ENCODE measurements at regions not wholly inside any gene's neighbourhood (a gene's known extent, or its start where the extent isn't known, plus 50 kb on each side); places are given as distances from the start of the nearest gene placed in this dataset.
A peak's percentile ranks its signal among the peaks of the same experiment; 100 is the strongest.

DNA sequence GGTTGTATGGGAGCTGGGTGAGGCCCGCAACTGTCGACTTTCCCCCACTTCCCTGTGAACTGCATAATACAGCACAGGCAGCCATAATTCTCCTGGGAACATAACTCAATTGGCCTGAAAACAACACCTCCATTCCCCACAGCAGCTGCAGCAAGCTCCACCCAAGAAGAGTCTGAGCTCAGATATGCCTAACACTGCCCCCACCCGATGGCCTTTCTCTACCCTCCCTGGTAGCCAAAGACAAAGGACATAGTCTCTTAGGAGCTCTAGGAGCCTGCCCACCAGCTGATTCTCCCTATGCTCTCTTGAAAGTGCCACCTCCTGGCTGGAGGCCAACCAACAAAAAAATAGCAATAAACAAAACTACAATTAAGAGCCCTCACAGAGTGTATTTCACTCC, 542.7 kb upstream of the LMO3 start:
- CTCF ChIA-PET (ENCODE audit: unreplicated experiment), result no interaction called here
- H3K79me2 ChIP-seq (ENCODE audit: insufficient read depth, low read depth, low read length), result no peaks in the 10 kb centered on the region

DNA sequence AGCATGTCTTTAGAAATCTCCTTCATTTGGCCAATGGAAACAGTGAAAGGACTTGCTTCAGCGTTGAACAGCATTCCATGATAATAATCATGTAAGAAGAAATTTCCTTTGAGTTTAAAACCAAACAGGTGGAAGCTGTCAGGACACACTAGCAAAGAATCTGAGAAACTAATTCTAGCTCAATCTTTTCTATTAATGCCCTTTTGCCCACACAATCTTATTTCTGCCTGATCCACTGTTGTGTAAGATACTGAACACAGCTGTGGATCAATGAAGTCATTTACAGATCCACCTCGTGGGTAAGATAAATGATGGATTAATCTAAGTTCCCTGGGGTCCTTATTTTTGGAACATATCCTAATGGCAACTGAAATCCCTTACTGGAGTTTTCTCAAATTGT, 536.9 kb upstream of the LMO3 start:
- H3K4me2 ChIP-seq (ENCODE audit: low read length), result no peak overlapping the region
- CTCF ChIA-PET (ENCODE audit: unreplicated experiment), result no interaction called here
- H3K4me3 ChIP-seq (ENCODE audit: low read depth, low read length, poor library complexity, severe bottlenecking), result no peak overlapping the region
- DNase-seq (ENCODE audit: low spot score), result no peak
- H3K9me2 ChIP-seq (ENCODE audit: insufficient read depth, low read length), result no peaks in the 10 kb centered on the region
- POLR2A ChIA-PET, result no interaction called here
- no peaks in the 10 kb centered on the region for H3K9me3 ChIP-seq (ENCODE audit: low read length)
- no peaks in the 10 kb centered on the region for H3K36me3 ChIP-seq (ENCODE audit: insufficient read depth, low read length)
- H3K27ac ChIP-seq (ENCODE audit: low read depth, low read length, poor library complexity, severe bottlenecking), result no peak overlapping the region
- H4K20me1 ChIP-seq (ENCODE audit: insufficient read depth, low read length), result no peaks in the 10 kb centered on the region
- intact Hi-C loops (cut with micrococcal nuclease; ENCODE audit: unreplicated experiment), result no loop called here
- no peak for TF ChIP-seq EZH2phosphoT487 (IDR thresholded peaks at IDR 0.05; ENCODE audit: borderline replicate concordance, low read depth, low read length)
- TF ChIP-seq, protein P1, sequence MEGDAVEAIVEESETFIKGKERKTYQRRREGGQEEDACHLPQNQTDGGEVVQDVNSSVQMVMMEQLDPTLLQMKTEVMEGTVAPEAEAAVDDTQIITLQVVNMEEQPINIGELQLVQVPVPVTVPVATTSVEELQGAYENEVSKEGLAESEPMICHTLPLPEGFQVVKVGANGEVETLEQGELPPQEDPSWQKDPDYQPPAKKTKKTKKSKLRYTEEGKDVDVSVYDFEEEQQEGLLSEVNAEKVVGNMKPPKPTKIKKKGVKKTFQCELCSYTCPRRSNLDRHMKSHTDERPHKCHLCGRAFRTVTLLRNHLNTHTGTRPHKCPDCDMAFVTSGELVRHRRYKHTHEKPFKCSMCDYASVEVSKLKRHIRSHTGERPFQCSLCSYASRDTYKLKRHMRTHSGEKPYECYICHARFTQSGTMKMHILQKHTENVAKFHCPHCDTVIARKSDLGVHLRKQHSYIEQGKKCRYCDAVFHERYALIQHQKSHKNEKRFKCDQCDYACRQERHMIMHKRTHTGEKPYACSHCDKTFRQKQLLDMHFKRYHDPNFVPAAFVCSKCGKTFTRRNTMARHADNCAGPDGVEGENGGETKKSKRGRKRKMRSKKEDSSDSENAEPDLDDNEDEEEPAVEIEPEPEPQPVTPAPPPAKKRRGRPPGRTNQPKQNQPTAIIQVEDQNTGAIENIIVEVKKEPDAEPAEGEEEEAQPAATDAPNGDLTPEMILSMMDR (conservative IDR thresholded peaks at IDR 0.05; ENCODE audit: low read length), result no peak
- no peaks in the 10 kb centered on the region for H3K79me2 ChIP-seq (ENCODE audit: insufficient read depth, low read depth, low read length)
- H3K4me1 ChIP-seq (ENCODE audit: insufficient read depth, low read length, poor library complexity, severe bottlenecking), result no peaks in the 10 kb centered on the region
- no TSS peak for BruUV-seq (replicated peaks)
- H2AFZ ChIP-seq (ENCODE audit: low read length), result no peak overlapping the region

More for the DNA sequence above, 542.7 kb upstream of the LMO3 start:
- BruUV-seq (replicated peaks), result no TSS peak
- H4K20me1 ChIP-seq (ENCODE audit: insufficient read depth, low read length), result no peaks in the 10 kb centered on the region
- 0 out of 2 replicates have a peak, but pooled peaks cover 11% of the 10 kb centered on the region for H3K9me3 ChIP-seq (ENCODE audit: low read length)
- no peaks in the 10 kb centered on the region for H3K9me2 ChIP-seq (ENCODE audit: insufficient read depth, low read length)
- POLR2A ChIA-PET, result no interaction called here
- H3K4me2 ChIP-seq (ENCODE audit: low read length), result no peak overlapping the region
- H3K36me3 ChIP-seq (ENCODE audit: insufficient read depth, low read length), result no peaks in the 10 kb centered on the region
- no peak overlapping the region for H3K4me3 ChIP-seq (ENCODE audit: low read depth, low read length, poor library complexity, severe bottlenecking)
- peak; percentile 14 for DNase-seq (ENCODE audit: low spot score)
- TF ChIP-seq EZH2phosphoT487 (IDR thresholded peaks at IDR 0.05; ENCODE audit: borderline replicate concordance, low read depth, low read length), result no peak
- TF ChIP-seq, protein P1 (conservative IDR thresholded peaks at IDR 0.05; ENCODE audit: low read length), result 0 out of 2 replicates have a peak, but pooled peaks have one; percentile 13
- H3K27ac ChIP-seq (ENCODE audit: low read depth, low read length, poor library complexity, severe bottlenecking), result no peak overlapping the region
- 0 out of 2 replicates have a peak overlapping the region, but pooled peaks have one; percentile 17 for H2AFZ ChIP-seq (ENCODE audit: low read length)
- intact Hi-C loops (cut with micrococcal nuclease; ENCODE audit: unreplicated experiment), result no loop called here
- H3K4me1 ChIP-seq (ENCODE audit: insufficient read depth, low read length, poor library complexity, severe bottlenecking), result no peaks in the 10 kb centered on the region

DNA sequence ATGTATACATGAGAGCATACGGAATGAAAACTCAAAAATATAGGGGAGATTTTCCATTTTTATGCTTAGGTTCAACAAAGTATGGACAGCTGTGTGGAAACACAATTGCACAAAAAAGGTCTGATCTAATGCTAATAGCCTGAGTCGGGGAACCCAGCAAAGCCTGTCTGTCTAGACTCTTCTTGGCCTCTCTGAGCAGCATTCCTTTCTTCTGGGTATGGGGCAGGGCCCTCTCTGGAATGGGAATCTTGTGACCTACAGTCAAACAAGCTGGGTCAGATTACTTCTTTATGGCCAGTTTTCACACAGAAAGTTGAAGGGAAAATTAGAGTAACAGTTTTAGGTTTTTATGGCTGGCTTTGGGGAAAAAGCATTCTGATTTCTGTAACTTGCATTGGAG, 534.0 kb upstream of the LMO3 start:
- H3K4me1 ChIP-seq (ENCODE audit: insufficient read depth, low read length, poor library complexity, severe bottlenecking), result no peaks in the 10 kb centered on the region
- no peak overlapping the region for H3K4me3 ChIP-seq (ENCODE audit: low read depth, low read length, poor library complexity, severe bottlenecking)
- TF ChIP-seq, protein P1 (conservative IDR thresholded peaks at IDR 0.05; ENCODE audit: low read length), result no peak
- TF ChIP-seq EZH2phosphoT487 (IDR thresholded peaks at IDR 0.05; ENCODE audit: borderline replicate concordance, low read depth, low read length), result no peak
- no peaks in the 10 kb centered on the region for H3K79me2 ChIP-seq (ENCODE audit: insufficient read depth, low read depth, low read length)
- H2AFZ ChIP-seq (ENCODE audit: low read length), result no peak overlapping the region
- no peaks in the 10 kb centered on the region for H3K9me3 ChIP-seq (ENCODE audit: low read length)
- H3K27ac ChIP-seq (ENCODE audit: low read depth, low read length, poor library complexity, severe bottlenecking), result no peak overlapping the region
- DNase-seq (ENCODE audit: low spot score), result no peak
- intact Hi-C loops (cut with micrococcal nuclease; ENCODE audit: unreplicated experiment), result no loop called here
- H4K20me1 ChIP-seq (ENCODE audit: insufficient read depth, low read length), result no peaks in the 10 kb centered on the region
- H3K4me2 ChIP-seq (ENCODE audit: low read length), result no peak overlapping the region
- POLR2A ChIA-PET, result no interaction called here
- H3K36me3 ChIP-seq (ENCODE audit: insufficient read depth, low read length), result no peaks in the 10 kb centered on the region
- no TSS peak for BruUV-seq (replicated peaks)
- CTCF ChIA-PET (ENCODE audit: unreplicated experiment), result no interaction called here
- H3K9me2 ChIP-seq (ENCODE audit: insufficient read depth, low read length), result no peaks in the 10 kb centered on the region
